Stimulated activated CD4-positive, alpha-beta T cell treated with anti-CD3 and anti-CD28 coated beads, Interleukin-15, amount 100 ng/mL, for 48 hours (primary cell): ENCODE measurements at regions not wholly inside any gene's neighbourhood (a gene's known extent, or its start where the extent isn't known, plus 50 kb on each side); places are given as distances from the start of the nearest gene placed in this dataset.
A peak's percentile ranks its signal among the peaks of the same experiment; 100 is the strongest.
"Not testable (repeated sequence)": the region's sequence is repeated elsewhere in the genome, so short reads cannot be mapped to it uniquely, and the experiment has no call there.

Experiments used
- DNase-seq, 2 donors: peaks; one replicate each; pipeline ENCODE4 v3.0.0-alpha.2; 2020; ENCODE audit warnings: low read depth in 2 of 2

DNA sequence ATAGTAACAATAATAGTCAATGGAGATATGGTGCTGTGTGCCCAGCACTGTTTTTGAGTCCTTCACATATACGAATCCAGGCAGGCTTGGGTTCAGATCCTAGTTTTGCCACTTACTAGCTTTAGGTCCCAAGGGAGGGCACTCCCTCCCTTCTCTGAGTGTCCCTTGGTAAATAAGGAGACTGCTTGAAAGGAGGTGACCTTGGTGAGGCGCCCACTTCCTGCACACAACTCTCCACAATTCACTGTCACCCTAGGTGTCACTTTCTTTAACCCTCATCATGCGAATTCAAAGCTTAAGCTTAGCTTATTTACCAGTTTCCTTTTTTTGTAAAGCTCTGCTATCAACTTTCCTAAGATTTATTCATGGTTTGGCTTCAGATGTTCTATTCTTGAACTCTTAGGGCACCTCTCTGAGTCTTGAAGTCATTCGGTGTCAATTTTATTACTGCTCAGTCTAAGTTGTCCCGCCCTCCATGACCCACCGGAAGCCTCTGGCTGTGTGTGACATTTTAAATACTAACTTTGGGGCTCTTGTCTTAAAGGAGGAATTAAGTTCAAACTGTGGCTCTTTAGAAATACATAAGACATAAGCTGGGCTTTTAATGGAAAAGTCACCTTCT, 170.7 kb upstream of the ZNF618 start:
- DNase-seq: no peak

DNA sequence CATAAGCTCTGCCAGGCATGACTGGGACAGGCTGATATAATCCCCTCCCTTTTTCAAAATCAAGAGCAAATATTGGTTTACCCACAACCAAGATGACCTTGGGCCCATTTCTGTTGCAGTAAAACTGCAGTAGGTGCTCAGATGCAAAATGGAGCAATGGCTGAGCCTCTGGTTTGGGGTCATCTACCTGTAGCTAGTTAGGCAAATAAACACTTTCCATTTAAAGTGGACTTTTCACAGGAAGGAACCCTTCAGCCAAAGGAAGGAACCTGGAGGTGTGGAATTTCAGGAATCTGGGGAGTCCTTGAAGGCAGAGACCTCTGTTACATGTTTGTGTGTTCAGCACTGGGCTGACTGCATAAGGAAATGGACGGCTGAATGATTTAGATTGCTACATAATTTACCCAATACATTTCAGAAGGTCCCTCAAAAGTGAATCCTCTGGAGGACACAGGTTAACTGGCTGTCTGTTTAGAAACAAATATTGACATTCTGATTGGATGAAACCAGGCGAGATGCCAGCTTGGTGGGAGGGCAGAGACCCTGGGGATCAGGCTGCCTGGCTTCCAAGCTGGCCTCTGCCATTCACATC, 170.1 kb upstream of the ZNF618 start:
- DNase-seq: no peak

- DNase-seq: no peak
Observed at GRCh38 chr9:113707953-113708695, 168.0 kb upstream of the ZNF618 start.

DNA sequence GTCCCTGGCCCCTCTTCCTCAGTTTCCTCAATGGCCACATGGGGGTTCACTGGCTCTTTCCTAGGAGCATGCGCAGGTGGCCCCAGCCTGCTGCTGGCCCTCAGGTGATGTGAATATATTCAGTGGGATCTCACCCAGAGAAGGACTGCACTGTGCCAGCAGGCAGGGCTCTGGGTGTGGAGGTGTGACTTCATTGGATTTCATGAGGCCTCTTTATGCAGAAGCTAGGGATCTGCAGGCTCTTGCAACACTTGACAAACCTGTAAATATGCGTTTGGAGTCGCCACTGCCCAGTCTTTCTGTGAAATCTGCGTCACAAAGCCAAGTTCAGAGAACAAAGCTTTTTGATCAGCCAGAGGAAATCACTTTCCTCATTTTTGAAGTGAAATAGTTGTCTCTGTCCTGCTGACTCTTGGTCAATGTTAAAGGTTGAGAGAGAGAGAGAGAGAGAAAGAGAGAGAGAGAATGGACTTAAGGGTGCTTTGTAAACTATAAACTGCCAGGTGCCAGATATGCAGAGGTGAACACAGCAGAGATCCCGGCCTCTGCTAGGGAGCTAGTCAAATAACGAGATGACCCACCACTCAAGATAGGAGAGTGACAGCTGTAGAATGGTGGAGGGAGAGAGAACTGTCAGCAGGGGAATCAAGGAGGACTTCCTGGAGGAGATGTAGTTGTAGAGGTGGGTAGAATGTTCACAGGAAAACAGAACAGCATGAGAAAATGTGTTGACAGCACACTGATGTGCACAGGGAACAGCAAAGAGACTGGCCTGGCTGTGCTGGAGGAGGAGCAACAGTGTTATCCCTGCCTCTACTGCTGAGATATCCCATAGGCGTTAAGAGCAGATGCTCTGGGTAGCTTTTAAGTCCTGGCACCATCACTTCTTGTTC, 167.0 kb upstream of the ZNF618 start:
- DNase-seq: no peak

DNA sequence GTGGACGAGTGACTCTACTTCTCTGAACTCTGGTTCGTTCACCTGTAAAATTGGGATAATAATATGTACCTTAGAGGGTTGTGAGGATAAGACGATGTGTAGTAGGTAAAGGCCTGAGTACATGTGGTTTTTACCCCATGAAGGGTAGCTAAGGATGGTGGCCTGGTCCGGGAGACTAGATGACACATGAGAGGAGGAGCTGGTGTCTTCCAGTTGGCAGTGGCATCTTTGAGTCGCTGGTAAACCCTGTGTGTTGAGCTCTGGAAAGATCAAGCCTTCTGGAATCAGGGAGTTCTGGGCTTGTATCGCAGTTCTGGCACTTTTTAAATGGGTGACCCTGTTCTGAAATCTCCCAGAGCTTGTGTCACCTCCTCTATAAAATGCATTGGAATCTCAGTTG, 166.4 kb upstream of the ZNF618 start:
- no peak for DNase-seq

DNA sequence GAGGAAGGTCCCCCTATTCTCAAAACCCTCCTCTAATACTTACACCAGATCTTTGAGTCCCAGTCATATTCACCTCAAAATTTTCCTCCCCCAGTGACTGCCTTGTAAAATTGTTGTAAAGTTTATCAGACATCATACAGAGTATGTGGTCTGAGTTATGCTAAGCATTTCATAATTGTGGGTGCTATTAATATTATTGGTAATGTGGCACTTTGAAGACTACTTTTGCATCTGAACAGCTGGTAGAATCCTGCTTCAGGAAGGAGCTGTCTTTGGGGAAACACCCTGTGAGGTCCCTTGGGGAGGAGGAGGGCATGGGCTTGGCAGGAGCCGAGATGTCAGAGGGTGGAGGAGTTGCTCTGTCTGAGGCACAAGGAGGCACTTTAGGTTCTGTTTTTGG, 164.9 kb upstream of the ZNF618 start:
- DNase-seq: no peak

- no peak for DNase-seq
Observed at GRCh38 chr9:113712053-113712452, 164.1 kb upstream of the ZNF618 start.

GRCh38 chr9:113715086-113715485, 161.0 kb upstream of the ZNF618 start:
- no peak for DNase-seq

- no peak for DNase-seq
Observed at GRCh38 chr9:113719919-113720318, 156.2 kb upstream of the ZNF618 start.

GRCh38 chr9:113720495-113720894, 155.6 kb upstream of the ZNF618 start:
- DNase-seq: no peak

- no peak for DNase-seq
Observed at GRCh38 chr9:113721856-113722255, 154.3 kb upstream of the ZNF618 start.

- no peak for DNase-seq
Observed at GRCh38 chr9:113724202-113724601, 151.9 kb upstream of the ZNF618 start.

DNA sequence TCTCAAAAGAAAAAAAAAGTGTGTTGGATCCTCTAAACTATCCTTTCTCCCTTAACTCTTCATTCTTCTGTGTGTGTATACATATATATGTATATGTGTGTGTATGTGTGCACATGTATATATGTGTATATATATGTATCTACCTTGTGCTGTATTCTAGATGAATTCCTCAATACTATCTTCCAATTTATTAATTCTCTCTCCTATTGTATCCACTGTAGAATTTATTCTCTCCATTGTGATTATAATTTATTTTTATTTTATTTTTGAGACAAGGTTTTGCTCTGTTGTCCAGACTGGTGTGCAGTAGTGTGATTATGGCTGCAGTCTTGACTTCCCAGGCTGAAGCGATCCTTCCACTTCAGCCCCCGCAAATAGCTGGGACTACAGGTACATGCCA, 147.1 kb upstream of the ZNF618 start:
- DNase-seq: no peak

GRCh38 chr9:113734826-113735225, 141.3 kb upstream of the ZNF618 start:
- no peak for DNase-seq

DNA sequence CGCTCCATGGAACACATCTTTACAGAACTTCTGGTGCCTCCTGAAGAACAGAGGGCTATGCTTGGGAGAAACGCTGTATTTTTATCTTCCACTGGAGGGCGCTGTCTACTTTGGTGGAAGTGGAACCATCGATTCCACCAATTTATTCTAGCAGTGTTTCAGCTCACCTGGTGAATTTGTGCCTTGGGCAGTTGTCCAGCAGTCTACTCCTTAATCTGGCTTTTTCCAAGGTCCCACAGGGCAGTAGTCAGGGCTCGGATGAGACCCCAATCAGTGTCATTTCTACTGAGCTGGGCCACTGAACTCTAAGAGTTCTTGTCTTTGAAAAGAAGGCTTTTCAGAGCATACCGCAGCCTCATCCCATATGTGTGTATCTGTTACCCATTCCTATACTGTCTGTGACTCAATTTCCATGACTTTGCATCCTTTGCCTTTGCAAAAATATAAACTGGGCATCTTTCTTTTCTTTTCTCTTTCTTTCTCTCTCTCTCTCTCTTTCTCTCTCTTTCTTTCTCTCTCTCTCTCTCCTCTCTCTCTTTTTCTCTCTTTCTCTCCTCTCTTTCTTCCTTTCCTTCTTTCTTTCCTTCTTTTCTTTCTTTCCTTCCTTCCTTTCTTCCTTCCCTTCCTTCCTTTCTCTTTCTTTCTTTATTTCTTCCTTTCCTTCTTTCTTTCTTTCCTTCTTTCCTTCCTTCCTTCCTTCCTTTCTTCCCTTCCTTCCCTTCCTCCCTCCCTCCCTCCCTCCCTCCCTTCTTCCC, 138.4 kb upstream of the ZNF618 start:
- DNase-seq: peak in 1 of 2 donors; percentile 14

DNA sequence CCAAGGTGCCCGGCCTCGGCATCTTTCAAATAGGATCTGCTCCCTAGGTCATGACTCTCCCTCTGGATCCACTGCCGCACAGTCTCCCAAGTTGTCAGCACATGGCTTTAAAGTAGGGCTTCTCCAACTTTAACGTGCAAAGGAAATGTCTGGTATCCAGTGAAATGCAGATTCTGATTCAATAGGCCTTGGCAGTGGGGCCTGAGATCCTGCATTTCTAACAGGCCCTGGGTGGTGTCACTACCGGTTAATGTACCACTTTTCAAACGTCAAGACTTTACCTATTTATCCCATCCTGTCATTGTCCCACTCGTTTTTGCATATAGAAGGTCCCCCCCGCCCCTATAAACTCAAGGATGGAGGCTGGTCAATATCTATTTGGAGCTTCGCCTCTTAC, 137.6 kb upstream of the ZNF618 start:
- DNase-seq: no peak

DNA sequence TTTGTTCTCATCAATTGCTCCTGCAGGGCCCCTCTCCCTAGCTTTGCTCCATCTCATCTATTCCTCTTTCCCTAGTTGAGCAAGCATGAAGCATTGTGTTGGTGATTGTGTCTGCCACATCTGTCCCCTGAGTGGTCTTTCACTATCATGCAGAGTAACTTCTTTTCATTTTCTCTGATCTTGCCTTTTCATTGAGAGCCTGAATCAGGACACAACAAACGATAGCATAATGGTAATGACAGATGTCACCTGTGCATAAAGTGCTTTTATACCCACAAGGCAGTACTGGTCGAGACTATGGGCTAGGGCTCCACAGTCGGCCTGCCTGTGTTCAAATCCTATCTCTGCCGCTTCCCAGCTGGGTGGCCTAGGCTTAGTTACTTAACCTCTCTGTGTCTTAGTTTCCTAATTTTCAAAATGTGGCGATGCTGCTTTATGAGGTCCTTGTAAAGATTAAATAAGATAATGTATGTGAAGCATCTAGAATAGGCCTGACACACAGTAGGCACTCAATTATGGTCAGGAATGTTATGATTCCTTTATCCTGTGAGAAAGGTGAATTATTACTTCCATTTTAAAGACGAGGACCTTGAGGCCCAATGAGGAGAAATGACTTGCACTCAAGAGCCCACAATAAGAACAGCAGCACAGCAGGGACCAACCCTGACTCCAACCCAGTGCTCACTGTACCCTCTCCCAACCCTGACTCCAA, 137.1 kb upstream of the ZNF618 start:
- no peak for DNase-seq

DNA sequence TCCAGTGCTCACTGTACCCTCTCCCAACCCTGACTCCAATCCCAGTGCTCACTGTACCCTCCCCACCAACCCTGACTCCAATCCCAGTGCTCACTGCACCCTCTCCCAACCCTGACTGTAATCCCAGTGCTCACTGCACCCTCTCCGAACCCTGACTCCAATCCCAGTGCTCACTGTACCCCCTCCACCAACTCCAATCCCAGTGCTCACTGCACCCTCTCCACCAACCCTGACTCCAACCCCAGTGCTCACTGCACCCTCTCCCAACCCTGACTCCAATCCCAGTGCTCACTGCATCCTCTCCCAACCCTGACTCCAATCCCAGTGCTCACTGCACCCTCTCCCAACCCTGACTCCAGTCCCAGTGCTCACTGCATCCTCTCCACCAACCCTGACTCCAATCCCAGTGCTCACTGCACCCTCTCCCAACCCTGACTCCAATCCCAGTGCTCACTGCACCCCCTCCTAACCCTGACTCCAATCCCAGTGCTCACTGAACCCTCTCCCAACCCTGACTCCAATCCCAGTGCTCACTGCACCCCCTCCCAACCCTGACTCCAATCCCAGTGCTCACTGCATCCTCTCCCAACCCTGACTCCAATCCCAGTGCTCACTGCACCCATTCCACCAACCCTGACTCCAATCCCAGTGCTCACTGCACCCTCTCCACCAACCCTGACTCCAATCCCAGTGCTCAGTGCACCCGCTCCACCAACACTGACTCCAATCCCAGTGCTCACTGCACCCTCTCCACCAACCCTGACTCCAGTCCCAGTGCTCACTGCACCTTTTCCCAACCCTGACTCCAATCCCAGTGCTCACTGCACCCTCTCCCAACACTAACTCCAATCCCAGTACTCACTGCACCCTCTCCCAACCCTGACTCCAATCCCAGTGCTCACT, 136.3 kb upstream of the ZNF618 start:
- DNase-seq: not testable (repeated sequence)
